ENCODE measurements at regions not wholly inside any gene's neighbourhood (a gene's known extent, or its start where the extent isn't known, plus 50 kb on each side); places are given as distances from the start of the nearest gene placed in this dataset.

GRCh38 chr13:44120043-44120442 is 240.3 kb downstream of the LACC1 start:
- Histone ChIP-seq H3K36me3 (ENCODE audit: insufficient read depth, low read length) (no peaks in the 10 kb centered on the region), H3F3A (ENCODE audit: low read depth) (peaks cover 19% of the 10 kb centered on the region), H3K27me3 (ENCODE audit: insufficient read depth, low read length, poor library complexity, severe bottlenecking) (no peaks in the 10 kb centered on the region), H3K4me3 (ENCODE audit: low read length, poor library complexity, severe bottlenecking) (no peak overlapping the region), H3K4me2 (ENCODE audit: low read depth, low read length, poor library complexity, severe bottlenecking) (no peak overlapping the region), H2AFZ (ENCODE audit: low read length) (no peak overlapping the region), H3K4me1 (ENCODE audit: insufficient read depth, low read length, poor library complexity, severe bottlenecking) (peaks cover 47% of the 10 kb centered on the region), H3K9me2 (replicated peaks; ENCODE audit: low read depth, low read length) (no peaks in the 10 kb centered on the region), H3K9me3 (ENCODE audit: insufficient read depth, low read depth, low read length) (0 out of 2 replicates have a peak, but pooled peaks cover 4% of the 10 kb centered on the region), H3K79me2 (ENCODE audit: insufficient read depth, low read length) (no peaks in the 10 kb centered on the region), H3K9ac (ENCODE audit: low read depth, low read length, poor library complexity, severe bottlenecking) (no peak overlapping the region), H4K20me1 (ENCODE audit: insufficient read depth, low read length, poor library complexity, severe bottlenecking) (no peaks in the 10 kb centered on the region)
- no peak for TF ChIP-seq CTCF (conservative IDR thresholded peaks at IDR 0.05; ENCODE audit: low read length)
- no peak for TF ChIP-seq EZH2phosphoT487 (IDR thresholded peaks at IDR 0.05; ENCODE audit: borderline replicate concordance)

- Histone ChIP-seq H3K79me2 (ENCODE audit: insufficient read depth, low read length) (no peaks in the 10 kb centered on the region), H3K9ac (ENCODE audit: low read depth, low read length, poor library complexity, severe bottlenecking) (no peak overlapping the region), H3K4me2 (ENCODE audit: low read depth, low read length, poor library complexity, severe bottlenecking) (no peak overlapping the region), H3K9me2 (replicated peaks; ENCODE audit: low read depth, low read length) (no peaks in the 10 kb centered on the region), H3K4me3 (ENCODE audit: low read length, poor library complexity, severe bottlenecking) (no peak overlapping the region), H3F3A (ENCODE audit: low read depth) (peaks cover 17% of the 10 kb centered on the region), H3K36me3 (ENCODE audit: insufficient read depth, low read length) (no peaks in the 10 kb centered on the region), H4K20me1 (ENCODE audit: insufficient read depth, low read length, poor library complexity, severe bottlenecking) (no peaks in the 10 kb centered on the region), H2AFZ (ENCODE audit: low read length) (no peak overlapping the region), H3K27me3 (ENCODE audit: insufficient read depth, low read length, poor library complexity, severe bottlenecking) (no peaks in the 10 kb centered on the region), H3K9me3 (ENCODE audit: insufficient read depth, low read depth, low read length) (0 out of 2 replicates have a peak, but pooled peaks cover 4% of the 10 kb centered on the region), H3K4me1 (ENCODE audit: insufficient read depth, low read length, poor library complexity, severe bottlenecking) (peaks cover 37% of the 10 kb centered on the region)
- TF ChIP-seq CTCF (conservative IDR thresholded peaks at IDR 0.05; ENCODE audit: low read length) = no peak
- TF ChIP-seq EZH2phosphoT487 (IDR thresholded peaks at IDR 0.05; ENCODE audit: borderline replicate concordance) = no peak
Observed at GRCh38 chr13:44120849-44121755, 241.4 kb downstream of the LACC1 start.

GRCh38 chr13:44124352-44124751 is 244.6 kb downstream of the LACC1 start:
- Histone ChIP-seq H3K9me3 (ENCODE audit: insufficient read depth, low read depth, low read length) (0 out of 2 replicates have a peak, but pooled peaks cover 4% of the 10 kb centered on the region), H3K9me2 (replicated peaks; ENCODE audit: low read depth, low read length) (no peaks in the 10 kb centered on the region), H3K79me2 (ENCODE audit: insufficient read depth, low read length) (no peaks in the 10 kb centered on the region), H3K36me3 (ENCODE audit: insufficient read depth, low read length) (no peaks in the 10 kb centered on the region), H3K4me1 (ENCODE audit: insufficient read depth, low read length, poor library complexity, severe bottlenecking) (peaks cover 12% of the 10 kb centered on the region), H3K4me2 (ENCODE audit: low read depth, low read length, poor library complexity, severe bottlenecking) (no peak overlapping the region), H4K20me1 (ENCODE audit: insufficient read depth, low read length, poor library complexity, severe bottlenecking) (no peaks in the 10 kb centered on the region), H3K27me3 (ENCODE audit: insufficient read depth, low read length, poor library complexity, severe bottlenecking) (no peaks in the 10 kb centered on the region), H3K9ac (ENCODE audit: low read depth, low read length, poor library complexity, severe bottlenecking) (no peak overlapping the region), H3F3A (ENCODE audit: low read depth) (no peaks in the 10 kb centered on the region), H3K4me3 (ENCODE audit: low read length, poor library complexity, severe bottlenecking) (no peak overlapping the region), H2AFZ (ENCODE audit: low read length) (no peak overlapping the region)
- no peak for TF ChIP-seq CTCF (conservative IDR thresholded peaks at IDR 0.05; ENCODE audit: low read length)
- no peak for TF ChIP-seq EZH2phosphoT487 (IDR thresholded peaks at IDR 0.05; ENCODE audit: borderline replicate concordance)
